CD14-positive monocyte (primary cell): ENCODE measurements at regions not wholly inside any gene's neighbourhood (a gene's known extent, or its start where the extent isn't known, plus 50 kb on each side); places are given as distances from the start of the nearest gene placed in this dataset.

Experiments used
- DNase-seq, 3 donors: peaks; one replicate each; pipeline ENCODE4 v3.0.0-alpha.2; 2011 to 2022
- H2AFZ ChIP-seq: 2 replicates; pipeline ENCODE4 v1.6.0; 2012; ENCODE audit warnings: mild to moderate bottlenecking, low read depth, low read length, inconsistent platforms; ENCODE audit not compliant: insufficient read depth, poor library complexity, severe bottlenecking
- H3K27ac ChIP-seq, 2 donors: 1 replicate in 1 of 2; 2 replicates in 1 of 2; pipeline ENCODE4 v1.5.1; 2012 to 2013; ENCODE audit warnings: low read length in 2 of 2, control low read depth in 1 of 2, inconsistent platforms in 1 of 2, low read depth in 1 of 2, mild to moderate bottlenecking in 1 of 2
- H3K27me3 ChIP-seq, 2 donors: one replicate each; pipeline versions ENCODE4 v1.6.0 to v1.6.1; 2011 to 2013; ENCODE audit warnings: low read length in 2 of 2; ENCODE audit not compliant: control insufficient read depth in 2 of 2, insufficient read depth in 2 of 2
- H3K36me3 ChIP-seq, 2 donors: replicated peaks in 1 of 2; 1 replicate in 1 of 2; 2 replicates in 1 of 2; pipeline versions ENCODE4 v1.5.1 to v1.6.1; 2012 to 2013; ENCODE audit warnings: low read length in 2 of 2, control low read depth in 1 of 2, inconsistent platforms in 1 of 2, mild to moderate bottlenecking in 1 of 2; ENCODE audit not compliant: insufficient read depth in 2 of 2, control insufficient read depth in 1 of 2
- H3K4me1 ChIP-seq, 2 donors: 1 replicate in 1 of 2; 2 replicates in 1 of 2; pipeline versions ENCODE4 v1.5.1 to v1.6.1; 2012 to 2013; ENCODE audit warnings: low read length in 2 of 2, control low read depth in 1 of 2, inconsistent platforms in 1 of 2, mild to moderate bottlenecking in 1 of 2, moderate library complexity in 1 of 2; ENCODE audit not compliant: insufficient read depth in 2 of 2, control insufficient read depth in 1 of 2
- H3K4me2 ChIP-seq: replicated peaks from 2 replicates; pipeline ENCODE3; 2012; ENCODE audit warnings: low read length, moderate library complexity, mild to moderate bottlenecking; ENCODE audit not compliant: poor library complexity, severe bottlenecking; ENCODE audit errors: extremely low read depth
- H3K4me3 ChIP-seq, 3 experiments: fragments of 200-600 bp in 1 of 3; sonication (generic) in 1 of 3; replicated peaks in 1 of 3; 1 replicate in 2 of 3; 2 replicates in 1 of 3; pipeline ENCODE4 v1.5.1; 2011 to 2013; ENCODE audit warnings: low read length in 3 of 3, mild to moderate bottlenecking in 3 of 3, control low read depth in 2 of 3, low read depth in 2 of 3, inconsistent platforms in 1 of 3, moderate library complexity in 1 of 3
- H3K79me2 ChIP-seq: 2 replicates; pipeline ENCODE4 v1.6.0; 2012; ENCODE audit warnings: mild to moderate bottlenecking, control low read depth, inconsistent platforms, low read length, moderate library complexity; ENCODE audit not compliant: insufficient read depth
- H3K9ac ChIP-seq: 2 replicates; pipeline ENCODE4 v1.6.0; 2017; ENCODE audit warnings: low read length, mild to moderate bottlenecking; ENCODE audit not compliant: insufficient read depth, poor library complexity, severe bottlenecking
- H3K9me3 ChIP-seq, 2 donors: replicated peaks in 1 of 2; 1 replicate in 1 of 2; 2 replicates in 1 of 2; pipeline versions ENCODE4 v1.5.1 to v1.6.1; 2012 to 2013; ENCODE audit warnings: low read length in 2 of 2, control low read depth in 1 of 2; ENCODE audit not compliant: control insufficient read depth in 1 of 2, insufficient read depth in 1 of 2
- H4K20me1 ChIP-seq: 2 replicates; pipeline ENCODE4 v1.6.0; 2012; ENCODE audit warnings: mild to moderate bottlenecking, low read length, control low read depth, moderate library complexity; ENCODE audit not compliant: insufficient read depth
- H3K27ac Mint-ChIP-seq, 7 donors: one replicate each; pipeline ENCODE4 v1.8.0; 2020; ENCODE audit warnings: mild to moderate bottlenecking in 7 of 7, mixed read lengths in 7 of 7, moderate library complexity in 6 of 7, inconsistent platforms in 2 of 7
- H3K27me3 Mint-ChIP-seq, 3 donors: one replicate each; pipeline ENCODE4 v1.8.0; 2021 to 2022; ENCODE audit warnings: low read depth in 3 of 3, mild to moderate bottlenecking in 3 of 3, mixed read lengths in 3 of 3, moderate library complexity in 3 of 3, inconsistent platforms in 1 of 3
- H3K36me3 Mint-ChIP-seq, 2 donors: one replicate each; pipeline ENCODE4 v1.8.0; 2020; ENCODE audit warnings: mixed read lengths in 2 of 2, inconsistent platforms in 1 of 2, mild to moderate bottlenecking in 1 of 2
- H3K4me1 Mint-ChIP-seq: one replicate; pipeline ENCODE4 v1.8.0; 2020; ENCODE audit warnings: mild to moderate bottlenecking, mixed read lengths
- H3K4me3 Mint-ChIP-seq, 2 donors: one replicate each; pipeline ENCODE4 v1.8.0; 2020; ENCODE audit warnings: mild to moderate bottlenecking in 2 of 2, mixed read lengths in 2 of 2, moderate library complexity in 1 of 2
- H3K9me3 Mint-ChIP-seq, 7 donors: one replicate each; pipeline ENCODE4 v1.8.0; 2020 to 2022; ENCODE audit warnings: mixed read lengths in 7 of 7, mild to moderate bottlenecking in 6 of 7, moderate library complexity in 6 of 7, inconsistent platforms in 2 of 7
- CTCF ChIP-seq: fragments of 200-600 bp; IDR thresholded peaks from one replicate; pipeline ENCODE4 v1.8.0; 2022; ENCODE audit warnings: antibody characterized with exemption, mild to moderate bottlenecking
- WGBS: methylation state at CpG from one replicate; pipeline ENCODE4 v1.1.5; 2013; ENCODE audit warnings: missing lambda C conversion rate; ENCODE audit not compliant: insufficient coverage; 5-methylcytosine and 5-hydroxymethylcytosine counted together
- intact Hi-C, 2 donors: fragments of 100-400 bp; cut with micrococcal nuclease; formaldehyde crosslinking; loops; one replicate each; pipeline versions ENCODE4 v1.15.0 to v1.15.1; 2023

- H3K27ac Mint-ChIP-seq: no peak overlapping the region
- no peak overlapping the region for H3K27ac ChIP-seq
- H3K4me2 ChIP-seq: no peak overlapping the region
- no peaks in the 10 kb centered on the region for H3K9me3 Mint-ChIP-seq
- no peak for TF ChIP-seq CTCF
- no peaks in the 10 kb centered on the region for H3K36me3 ChIP-seq
- H3K27me3 ChIP-seq: no peaks in the 10 kb centered on the region
- H2AFZ ChIP-seq: no peak overlapping the region
- intact Hi-C loops: no loop called here
- peak; percentile 43 to 84 (median 55) for DNase-seq
- no peaks in the 10 kb centered on the region for H4K20me1 ChIP-seq
- no peak overlapping the region for H3K9ac ChIP-seq
- H3K36me3 Mint-ChIP-seq: no peaks in the 10 kb centered on the region
- no peaks in the 10 kb centered on the region for H3K79me2 ChIP-seq
- no peaks in the 10 kb centered on the region for H3K9me3 ChIP-seq
- peaks cover 0 to 4% (median 0%) of the 10 kb centered on the region in 3 donors for H3K27me3 Mint-ChIP-seq
- H3K4me1 Mint-ChIP-seq: peaks cover 52% of the 10 kb centered on the region
- no peak overlapping the region for H3K4me3 Mint-ChIP-seq
- peaks cover 41 to 46% of the 10 kb centered on the region in 2 donors for H3K4me1 ChIP-seq
- H3K4me3 ChIP-seq: no peak overlapping the region
- WGBS: 83% methylated on average over 4 of the region's 6 CpGs
Measured at GRCh38 chr6:137737836-137738596, 129.0 kb upstream of the TNFAIP3 start.

- no peak for TF ChIP-seq CTCF
- intact Hi-C loops: no loop called here
- Histone ChIP-seq H3K27me3 (no peaks in the 10 kb centered on the region), H3K4me1 (peaks cover 31 to 36% of the 10 kb centered on the region in 2 donors), H3K36me3 (no peaks in the 10 kb centered on the region), H4K20me1 (no peaks in the 10 kb centered on the region), H3K27ac (no peak overlapping the region), H3K9me3 (no peaks in the 10 kb centered on the region), H3K9ac (no peak overlapping the region), H3K79me2 (no peaks in the 10 kb centered on the region), H3K4me3 (no peak overlapping the region), H3K4me2 (no peak overlapping the region), H2AFZ (no peak overlapping the region)
- Mint-ChIP-seq H3K9me3 (no peaks in the 10 kb centered on the region), H3K4me1 (peaks cover 42% of the 10 kb centered on the region), H3K27ac (peak overlapping the region in 1 of 7 donors; percentile 57), H3K27me3 (peaks cover 0 to 4% (median 0%) of the 10 kb centered on the region in 3 donors), H3K4me3 (no peak overlapping the region), H3K36me3 (no peaks in the 10 kb centered on the region)
- no peak for DNase-seq
- WGBS: 84% methylated on average over 3 of the region's 4 CpGs
Measured at GRCh38 chr6:137738931-137739504, 128.0 kb upstream of the TNFAIP3 start.
